8988T (cell line): ENCODE measurements at regions not wholly inside any gene's neighbourhood (a gene's known extent, or its start where the extent isn't known, plus 50 kb on each side); places are given as distances from the start of the nearest gene placed in this dataset.
"Not testable (repeated sequence)": the region's sequence is repeated elsewhere in the genome, so short reads cannot be mapped to it uniquely, and the experiment has no call there.

Source experiments
- DNase-seq: peaks from one replicate; pipeline ENCODE4 v3.0.0; 2011

DNA sequence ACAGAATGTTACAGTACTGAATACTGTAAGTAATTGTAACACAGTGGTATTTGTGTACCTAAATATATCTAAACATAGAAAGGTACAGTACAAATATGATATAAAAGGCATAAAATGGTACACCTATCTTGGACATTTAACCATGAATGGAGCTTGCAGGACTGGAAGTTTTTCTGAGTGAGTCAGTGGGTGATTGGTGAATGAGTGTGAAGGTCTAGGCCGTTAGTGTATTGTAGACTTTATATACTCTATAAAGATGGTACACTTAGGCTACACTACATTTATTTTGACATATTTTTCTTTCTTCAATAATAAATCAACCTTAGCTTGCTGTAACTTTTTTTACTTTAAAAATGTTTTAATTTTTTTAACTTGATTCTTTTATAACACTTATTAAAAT is 422.5 kb upstream of the FSTL5 start:
- no peak for DNase-seq

- DNase-seq: no peak
These were observed 418.4 kb upstream of the FSTL5 start for GRCh38 chr4:162582180-162582579.

GRCh38 chr4:162565730-162566129 is 401.9 kb upstream of the FSTL5 start:
- no peak for DNase-seq

- DNase-seq: no peak
These were observed 396.3 kb upstream of the FSTL5 start for GRCh38 chr4:162560073-162560472.

DNA sequence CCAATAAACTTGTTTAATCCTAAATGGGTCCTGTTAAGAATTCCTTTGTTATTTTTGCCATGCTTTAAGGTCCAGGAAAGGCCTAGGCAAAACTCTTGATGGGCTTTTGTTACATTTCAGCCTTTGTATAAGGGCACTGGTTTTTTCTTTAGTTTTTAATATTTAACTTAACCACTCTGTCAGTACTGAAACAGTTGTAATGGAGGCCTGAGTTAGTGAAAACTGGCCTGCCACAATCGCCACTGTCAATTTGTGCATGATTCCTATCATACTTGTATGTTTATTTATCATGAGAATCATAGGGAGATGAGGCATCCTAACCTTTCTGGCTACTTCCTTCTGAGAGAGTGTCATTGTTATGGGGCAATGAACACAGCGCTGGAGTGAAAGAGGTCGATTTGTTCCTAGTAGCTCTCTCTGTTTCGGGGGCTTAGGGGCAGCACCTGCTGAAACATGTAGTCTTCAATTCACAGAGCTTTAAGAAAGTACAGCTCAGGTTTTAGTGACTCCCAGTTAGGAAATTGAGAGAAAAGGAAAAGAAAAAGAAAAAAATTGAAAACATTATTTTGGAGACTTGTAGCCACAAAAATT is 393.8 kb upstream of the FSTL5 start:
- DNase-seq: no peak

DNA sequence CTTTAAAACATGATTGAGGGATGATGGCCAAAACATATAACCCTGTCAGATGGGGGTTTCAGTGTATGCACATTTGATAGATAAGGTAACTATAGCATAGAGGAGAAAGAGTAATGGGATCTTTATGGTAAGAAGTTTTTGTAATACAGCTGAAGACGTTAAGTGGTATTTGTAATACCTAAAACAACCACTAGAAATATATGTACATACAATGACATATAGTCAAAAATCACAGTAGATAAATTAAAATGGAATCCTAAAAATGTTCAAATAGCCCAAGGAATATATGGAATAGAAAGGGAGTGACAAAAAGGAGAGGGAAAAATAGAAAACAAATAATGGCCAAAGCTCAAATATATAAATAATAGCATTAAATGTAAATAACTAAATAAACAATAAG is 371.3 kb upstream of the FSTL5 start:
- no peak for DNase-seq

- no peak for DNase-seq
These were observed 359.4 kb upstream of the FSTL5 start for GRCh38 chr4:162523171-162523570.

GRCh38 chr4:162522724-162523123 is 358.9 kb upstream of the FSTL5 start:
- no peak for DNase-seq

DNA sequence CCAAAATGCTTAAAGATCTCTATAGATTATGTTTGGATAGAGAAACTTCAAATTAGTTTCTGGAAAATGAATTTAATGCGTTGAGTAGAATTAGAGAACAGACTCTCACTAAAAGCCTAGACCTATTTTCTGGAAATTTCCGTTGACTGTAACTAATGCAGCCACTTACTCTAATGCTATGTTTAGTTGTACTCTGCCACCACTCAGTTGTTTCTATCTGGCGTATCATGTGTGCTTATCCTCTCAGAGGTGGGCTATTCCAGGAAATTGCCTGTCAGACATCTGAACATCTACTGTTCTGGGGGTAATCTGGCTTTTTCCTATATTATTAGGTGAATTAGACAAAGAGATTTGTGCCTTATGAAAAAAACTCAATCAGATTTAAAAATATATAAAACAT is 347.1 kb upstream of the FSTL5 start:
- DNase-seq: no peak

- no peak for DNase-seq
These were observed 346.3 kb upstream of the FSTL5 start for GRCh38 chr4:162510115-162510514.

DNA sequence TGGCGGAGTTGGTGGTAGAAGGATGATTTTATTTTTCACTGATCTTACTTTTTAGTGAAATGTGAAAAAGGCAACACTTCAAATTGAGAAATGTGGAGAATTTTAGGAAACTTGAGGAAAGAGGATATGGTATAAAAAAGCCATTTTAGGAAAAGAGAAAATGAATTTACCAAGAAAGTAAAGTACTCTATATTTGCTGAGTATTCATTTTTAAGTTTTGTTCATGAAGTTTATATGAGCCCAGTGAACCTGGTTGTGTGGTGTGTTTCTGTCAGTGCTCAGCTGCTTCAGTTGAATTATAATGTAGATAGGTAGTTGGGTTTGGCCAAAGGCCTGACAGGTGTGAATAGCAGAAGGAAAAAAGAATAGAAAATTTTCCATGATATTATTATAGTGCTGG is 345.5 kb upstream of the FSTL5 start:
- DNase-seq: no peak

DNA sequence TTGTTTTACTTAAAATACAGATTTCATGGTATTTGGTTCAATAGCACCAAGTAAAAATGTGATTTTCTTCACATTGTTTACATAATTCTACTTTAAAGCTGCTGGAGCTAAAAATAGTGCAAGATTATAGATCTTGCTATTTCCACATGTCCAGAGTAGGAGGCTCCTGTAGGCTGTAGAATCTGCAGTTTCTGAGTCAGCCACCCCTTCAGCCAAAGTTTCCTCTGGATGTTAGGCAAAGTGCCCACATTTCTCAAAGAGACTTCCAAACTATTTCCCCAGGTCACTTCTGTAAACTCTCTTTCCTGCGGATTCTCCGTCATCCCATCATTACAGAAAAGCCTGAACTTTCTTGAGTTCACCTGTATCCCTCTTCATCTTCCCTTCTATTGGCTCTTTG is 342.5 kb upstream of the FSTL5 start:
- DNase-seq: no peak

GRCh38 chr4:162503868-162504267 is 340.1 kb upstream of the FSTL5 start:
- DNase-seq: no peak

- DNase-seq: no peak
These were observed 338.3 kb upstream of the FSTL5 start for GRCh38 chr4:162502109-162502508.

GRCh38 chr4:162499478-162499877 is 335.7 kb upstream of the FSTL5 start:
- no peak for DNase-seq

- no peak for DNase-seq
These were observed 334.4 kb upstream of the FSTL5 start for GRCh38 chr4:162498168-162498567.

GRCh38 chr4:162497564-162498167 is 333.9 kb upstream of the FSTL5 start:
- DNase-seq: no peak

DNA sequence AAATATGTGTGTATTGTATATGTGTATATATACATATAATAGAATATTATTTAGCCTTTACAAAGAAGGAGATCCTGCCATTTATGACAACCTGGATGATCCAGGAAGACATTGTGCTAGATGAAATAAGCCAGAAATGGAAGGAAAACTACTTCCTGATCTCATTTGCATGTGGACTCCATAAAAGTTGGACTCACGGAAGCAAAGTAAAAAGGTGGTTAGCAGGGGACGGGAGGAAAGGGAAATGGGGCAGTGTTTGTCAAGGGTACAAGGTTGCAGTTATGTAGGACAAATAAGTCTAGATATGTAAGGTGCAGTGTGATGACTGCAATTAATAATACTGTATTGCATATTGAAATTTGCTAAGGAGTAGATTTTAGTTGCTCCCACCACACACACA is 331.1 kb upstream of the FSTL5 start:
- DNase-seq: no peak

GRCh38 chr4:162485486-162485885 is 321.7 kb upstream of the FSTL5 start:
- no peak for DNase-seq

DNA sequence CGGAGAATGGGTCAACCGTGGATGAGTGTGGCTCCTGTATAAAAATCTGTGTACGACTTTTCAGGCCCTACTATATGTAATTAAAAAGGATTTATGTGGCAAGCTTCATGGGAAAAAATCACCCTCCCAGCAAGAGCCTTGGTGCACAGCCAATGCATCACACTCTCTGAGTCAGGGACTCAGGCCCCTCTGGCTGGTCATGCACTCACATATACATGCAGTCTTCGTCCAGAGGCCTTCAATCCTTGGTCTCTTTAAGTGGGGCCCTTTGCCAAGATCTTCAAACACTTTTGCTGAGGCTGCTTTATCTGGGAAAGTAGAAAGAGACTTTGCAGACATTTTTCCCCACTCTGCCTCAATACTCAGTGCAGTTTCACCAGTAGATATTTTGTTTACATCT is 311.4 kb upstream of the FSTL5 start:
- no peak for DNase-seq

- DNase-seq: no peak
These were observed 306.2 kb upstream of the FSTL5 start for GRCh38 chr4:162469977-162470376.

DNA sequence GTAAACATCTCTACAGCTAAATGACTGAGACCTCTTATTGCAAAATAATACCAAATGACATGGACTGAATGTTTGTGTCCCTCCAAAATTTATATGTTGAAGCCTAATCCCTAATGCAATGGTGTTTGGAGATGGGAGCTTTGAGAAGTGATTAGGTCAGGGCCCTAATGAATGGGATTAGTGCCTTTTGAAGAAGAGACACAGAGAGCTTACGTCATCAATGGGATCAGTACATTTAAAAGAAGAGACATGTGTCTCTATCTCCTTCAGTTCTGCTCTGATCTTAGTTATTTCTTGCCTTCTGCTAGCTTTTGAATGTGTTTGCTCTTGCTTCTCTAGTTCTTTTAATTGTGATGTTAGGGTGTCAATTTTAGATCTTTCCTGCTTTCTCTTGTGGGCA is 301.6 kb upstream of the FSTL5 start:
- not testable (repeated sequence) for DNase-seq

- no peak for DNase-seq
These were observed 298.2 kb upstream of the FSTL5 start for GRCh38 chr4:162461952-162462351.

- no peak for DNase-seq
These were observed 294.3 kb upstream of the FSTL5 start for GRCh38 chr4:162458051-162458450.
